HEK293T (cell line): ENCODE measurements at regions not wholly inside any gene's neighbourhood (a gene's known extent, or its start where the extent isn't known, plus 50 kb on each side); places are given as distances from the start of the nearest gene placed in this dataset.

Experiments
- CTCF ChIA-PET: fragments of 350-600 bp; formaldehyde crosslinking; extraction: SDS; loops from one replicate; lab custom pipeline; 2021; ENCODE audit warnings: antibody characterized with exemption, inconsistent platforms; lab: Yijun Ruan, JAX
- POLR2A ChIA-PET: fragments of 350-600 bp; formaldehyde crosslinking; extraction: SDS; loops from one replicate; lab custom pipeline; 2020; ENCODE audit warnings: antibody characterized with exemption, inconsistent platforms; lab: Yijun Ruan, JAX
- DNase-seq: peaks from one replicate; pipeline ENCODE4 v3.0.0; 2012; ENCODE audit warnings: mixed read lengths; ENCODE audit errors: extremely low spot score
- ARNT ChIP-seq: fragments of 450-650 bp; IDR thresholded peaks from 2 replicates; pipeline ENCODE4 v1.6.1; 2017; ENCODE audit warnings: mild to moderate bottlenecking
- BHLHE40 ChIP-seq: fragments of 450-650 bp; IDR thresholded peaks from 2 replicates; pipeline ENCODE4 v1.6.1; 2016; ENCODE audit warnings: mild to moderate bottlenecking, moderate library complexity, borderline replicate concordance
- CTBP1 ChIP-seq: fragments of 450-650 bp; IDR thresholded peaks from 2 replicates; pipeline ENCODE4 v1.6.1; 2016; ENCODE audit warnings: borderline replicate concordance
- ELF4 ChIP-seq: fragments of 450-650 bp; IDR thresholded peaks from 2 replicates; pipeline ENCODE4 v1.6.1; 2017; ENCODE audit warnings: antibody characterized with exemption
- FOXA1 ChIP-seq: fragments of 450-650 bp; IDR thresholded peaks from 2 replicates; pipeline ENCODE4 v1.6.1; 2016; ENCODE audit warnings: mild to moderate bottlenecking
- FOXK2 ChIP-seq: fragments of 450-650 bp; IDR thresholded peaks from 2 replicates; pipeline ENCODE4 v1.6.1; 2016; ENCODE audit warnings: mild to moderate bottlenecking
- FOXM1 ChIP-seq: fragments of 450-650 bp; IDR thresholded peaks from 2 replicates; pipeline ENCODE4 v1.6.1; 2017; ENCODE audit warnings: mild to moderate bottlenecking, borderline replicate concordance
- HDGF ChIP-seq: fragments of 450-650 bp; IDR thresholded peaks from 2 replicates; pipeline ENCODE4 v1.6.1; 2017; ENCODE audit warnings: antibody characterized with exemption, borderline replicate concordance
- L3MBTL2 ChIP-seq: fragments of 450-650 bp; conservative IDR thresholded peaks from 2 replicates; pipeline ENCODE4 v1.6.1; 2016; ENCODE audit warnings: mild to moderate bottlenecking
- LEF1 ChIP-seq: fragments of 450-650 bp; IDR thresholded peaks from 2 replicates; pipeline ENCODE4 v1.6.1; 2017; ENCODE audit warnings: mild to moderate bottlenecking, borderline replicate concordance
- NFRKB ChIP-seq: fragments of 450-650 bp; IDR thresholded peaks from 2 replicates; pipeline ENCODE4 v1.6.1; 2016; ENCODE audit warnings: mild to moderate bottlenecking, moderate library complexity
- SP1 ChIP-seq: fragments of 450-650 bp; IDR thresholded peaks from 2 replicates; pipeline ENCODE4 v1.6.1; 2017
- SUZ12 ChIP-seq: fragments of 450-650 bp; IDR thresholded peaks from 2 replicates; pipeline ENCODE4 v1.6.1; 2016; ENCODE audit warnings: mild to moderate bottlenecking
- TARDBP ChIP-seq: fragments of 450-650 bp; IDR thresholded peaks from 2 replicates; pipeline ENCODE4 v1.6.1; 2016
- ZNF384 ChIP-seq: fragments of 450-650 bp; IDR thresholded peaks from 2 replicates; pipeline ENCODE4 v1.6.1; 2016
- TF ChIP-seq, protein P1 (sequence below): fragments of 450-650 bp; IDR thresholded peaks from 2 replicates; pipeline ENCODE4 v1.6.1; 2016

- DNase-seq, result no peak
These were observed 81.9 kb upstream of the MYCN start for GRCh38 chr2:15858466-15858865.

GRCh38 chr2:15860051-15860663 lies 80.2 kb upstream of the MYCN start:
- no peak for DNase-seq
- ChIA-PET CTCF (no interaction called here), POLR2A (no interaction called here)
- TF ChIP-seq BHLHE40, result no peak
- no peak for TF ChIP-seq CTBP1
- TF ChIP-seq SP1, result no peak
- no peak for TF ChIP-seq TARDBP
- no peak for TF ChIP-seq HDGF
- TF ChIP-seq ELF4, result no peak
- TF ChIP-seq FOXK2, result no peak
- no peak for TF ChIP-seq L3MBTL2

More at GRCh38 chr2:15858466-15858865, 81.9 kb upstream of the MYCN start:
- CTCF ChIA-PET, result no interaction called here
- POLR2A ChIA-PET, result no interaction called here
- TF ChIP-seq ARNT, result no peak
- TF ChIP-seq FOXA1, result no peak
- TF ChIP-seq HDGF, result no peak
- TF ChIP-seq BHLHE40, result no peak
- no peak for TF ChIP-seq LEF1
- no peak for TF ChIP-seq FOXM1
- TF ChIP-seq CTBP1, result no peak
- no peak for TF ChIP-seq SUZ12
- TF ChIP-seq TARDBP, result no peak
- TF ChIP-seq, protein P1, sequence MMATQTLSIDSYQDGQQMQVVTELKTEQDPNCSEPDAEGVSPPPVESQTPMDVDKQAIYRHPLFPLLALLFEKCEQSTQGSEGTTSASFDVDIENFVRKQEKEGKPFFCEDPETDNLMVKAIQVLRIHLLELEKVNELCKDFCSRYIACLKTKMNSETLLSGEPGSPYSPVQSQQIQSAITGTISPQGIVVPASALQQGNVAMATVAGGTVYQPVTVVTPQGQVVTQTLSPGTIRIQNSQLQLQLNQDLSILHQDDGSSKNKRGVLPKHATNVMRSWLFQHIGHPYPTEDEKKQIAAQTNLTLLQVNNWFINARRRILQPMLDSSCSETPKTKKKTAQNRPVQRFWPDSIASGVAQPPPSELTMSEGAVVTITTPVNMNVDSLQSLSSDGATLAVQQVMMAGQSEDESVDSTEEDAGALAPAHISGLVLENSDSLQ, result no peak
- no peak for TF ChIP-seq ELF4
- no peak for TF ChIP-seq FOXK2
- no peak for TF ChIP-seq ZNF384

DNA sequence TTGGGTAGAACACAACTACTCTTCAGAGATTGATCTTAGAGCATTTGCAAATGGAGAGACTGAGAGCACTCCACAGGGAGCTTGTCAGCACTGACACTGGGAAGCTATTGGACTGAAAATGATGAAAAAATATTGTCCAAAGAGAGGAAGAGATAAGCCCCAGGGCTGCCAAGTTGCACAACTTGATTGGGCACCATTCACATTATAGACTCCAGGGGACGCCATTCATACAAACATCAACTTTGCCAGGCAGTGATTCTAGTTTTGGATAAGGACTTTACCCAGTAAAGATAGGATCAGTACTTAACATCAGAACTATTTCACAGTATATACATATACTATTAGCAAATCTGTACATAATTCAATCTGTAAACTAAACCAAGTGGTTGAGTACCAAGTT lies 79.6 kb upstream of the MYCN start:
- CTCF ChIA-PET, result no interaction called here
- TF ChIP-seq L3MBTL2 (no peak), ZNF384 (no peak), ELF4 (no peak), FOXM1 (no peak), FOXK2 (no peak), BHLHE40 (no peak), SP1 (no peak), FOXA1 (no peak), CTBP1 (no peak), NFRKB (no peak), LEF1 (no peak), HDGF (no peak)
- TF ChIP-seq, protein P1, result no peak
- POLR2A ChIA-PET, result no interaction called here
- DNase-seq, result no peak

GRCh38 chr2:15861172-15861822 lies 79.1 kb upstream of the MYCN start:
- ChIA-PET CTCF (no interaction called here), POLR2A (no interaction called here)
- DNase-seq, result no peak
- TF ChIP-seq FOXK2, result no peak
- TF ChIP-seq LEF1, result no peak
- no peak for TF ChIP-seq HDGF
- TF ChIP-seq ARNT, result no peak
- TF ChIP-seq BHLHE40, result no peak
- TF ChIP-seq NFRKB, result no peak
- TF ChIP-seq SUZ12, result no peak

DNA sequence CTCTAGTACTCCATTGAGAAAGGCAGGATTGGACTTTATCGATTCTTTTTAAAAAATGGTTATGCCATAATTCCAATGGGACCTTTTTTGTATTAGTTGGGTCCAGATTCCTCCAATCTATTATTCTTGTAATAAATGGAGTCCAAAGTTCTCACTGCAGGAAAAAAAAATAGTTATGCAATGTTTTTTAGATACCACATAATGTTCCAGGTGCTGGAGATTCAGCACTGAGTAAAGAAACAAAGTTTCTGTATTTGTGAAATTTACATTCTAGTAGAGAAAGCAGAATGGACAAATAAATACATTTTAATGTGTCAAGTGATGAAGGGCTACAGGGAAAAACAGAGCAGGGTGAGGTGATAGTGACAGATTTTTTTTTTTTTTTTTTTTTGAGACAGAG lies 78.5 kb upstream of the MYCN start:
- ChIA-PET POLR2A (no interaction called here), CTCF (no interaction called here)
- no peak for TF ChIP-seq HDGF
- TF ChIP-seq ARNT, result no peak
- TF ChIP-seq SUZ12, result no peak
- no peak for TF ChIP-seq FOXM1
- DNase-seq, result no peak

- no peak for TF ChIP-seq ZNF384
- TF ChIP-seq ARNT, result no peak
- TF ChIP-seq CTBP1, result no peak
- TF ChIP-seq TARDBP, result no peak
- TF ChIP-seq L3MBTL2, result no peak
- TF ChIP-seq BHLHE40, result no peak
- no peak for DNase-seq
- POLR2A ChIA-PET, result no interaction called here
- CTCF ChIA-PET, result no interaction called here
These were observed 77.3 kb upstream of the MYCN start for GRCh38 chr2:15863089-15863488.

- DNase-seq, result no peak
- CTCF ChIA-PET, result no interaction called here
- TF ChIP-seq FOXK2 (no peak), SP1 (no peak), CTBP1 (no peak), ZNF384 (no peak), L3MBTL2 (no peak), NFRKB (no peak), ARNT (no peak), HDGF (no peak), TARDBP (no peak), FOXM1 (no peak), LEF1 (no peak), BHLHE40 (no peak)
- TF ChIP-seq, protein P1, result no peak
- POLR2A ChIA-PET, result no interaction called here
These were observed 76.7 kb upstream of the MYCN start for GRCh38 chr2:15863494-15864175.
